ENCODE measurements at regions not wholly inside any gene's neighbourhood (a gene's known extent, or its start where the extent isn't known, plus 50 kb on each side); places are given as distances from the start of the nearest gene placed in this dataset.

DNA sequence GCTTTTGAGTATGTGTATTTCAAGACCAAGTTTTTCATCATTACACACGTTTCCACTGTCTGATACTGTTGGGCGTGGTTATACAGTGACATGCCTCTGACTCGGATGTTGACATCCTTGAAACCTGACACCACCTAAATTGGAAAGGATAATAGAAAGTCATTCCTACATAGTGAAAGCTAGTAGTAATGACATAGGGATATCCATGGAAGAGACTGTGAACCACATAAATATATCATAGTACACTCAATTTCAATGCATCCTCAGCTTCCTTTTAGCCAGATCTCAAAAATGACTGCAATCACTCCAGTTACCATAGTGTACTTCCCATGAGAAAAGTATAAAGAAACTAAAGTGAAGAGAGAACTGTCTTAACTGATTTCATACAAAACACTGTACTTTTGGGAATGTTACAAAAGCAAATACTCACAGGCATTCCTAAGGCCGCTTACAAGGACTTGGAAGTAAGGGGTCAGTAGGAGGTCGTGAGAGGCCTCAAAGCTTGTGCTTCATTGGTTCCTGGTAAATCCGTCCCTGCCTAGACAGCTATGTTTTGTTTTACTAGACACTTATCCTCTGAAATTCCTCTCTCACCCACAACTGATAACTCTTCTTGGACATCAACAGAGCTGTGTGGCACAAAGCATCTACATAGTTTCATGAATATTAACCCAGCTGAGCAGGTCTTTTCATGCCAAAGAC lies 71.8 kb upstream of the VWDE start:
- peak overlapping the region; percentile 94 for H3K27ac ChIP-seq
- H3K4me3 ChIP-seq (ENCODE audit: low read depth, low read length) = no peak overlapping the region
- TF ChIP-seq, protein P1, sequence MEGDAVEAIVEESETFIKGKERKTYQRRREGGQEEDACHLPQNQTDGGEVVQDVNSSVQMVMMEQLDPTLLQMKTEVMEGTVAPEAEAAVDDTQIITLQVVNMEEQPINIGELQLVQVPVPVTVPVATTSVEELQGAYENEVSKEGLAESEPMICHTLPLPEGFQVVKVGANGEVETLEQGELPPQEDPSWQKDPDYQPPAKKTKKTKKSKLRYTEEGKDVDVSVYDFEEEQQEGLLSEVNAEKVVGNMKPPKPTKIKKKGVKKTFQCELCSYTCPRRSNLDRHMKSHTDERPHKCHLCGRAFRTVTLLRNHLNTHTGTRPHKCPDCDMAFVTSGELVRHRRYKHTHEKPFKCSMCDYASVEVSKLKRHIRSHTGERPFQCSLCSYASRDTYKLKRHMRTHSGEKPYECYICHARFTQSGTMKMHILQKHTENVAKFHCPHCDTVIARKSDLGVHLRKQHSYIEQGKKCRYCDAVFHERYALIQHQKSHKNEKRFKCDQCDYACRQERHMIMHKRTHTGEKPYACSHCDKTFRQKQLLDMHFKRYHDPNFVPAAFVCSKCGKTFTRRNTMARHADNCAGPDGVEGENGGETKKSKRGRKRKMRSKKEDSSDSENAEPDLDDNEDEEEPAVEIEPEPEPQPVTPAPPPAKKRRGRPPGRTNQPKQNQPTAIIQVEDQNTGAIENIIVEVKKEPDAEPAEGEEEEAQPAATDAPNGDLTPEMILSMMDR (IDR thresholded peaks at IDR 0.05; ENCODE audit: low read depth, low read length, missing control alignments) = no peak
- H3K27me3 ChIP-seq (replicated peaks) = no peaks in the 10 kb centered on the region
- DNase-seq = peak; percentile 95
- no peaks in the 10 kb centered on the region for H3K36me3 ChIP-seq (replicated peaks)
- in situ Hi-C loops (cut with HindIII; ENCODE audit: low pct_ligation_motif_present, low sequenced_read_pairs) = no loop called here

DNA sequence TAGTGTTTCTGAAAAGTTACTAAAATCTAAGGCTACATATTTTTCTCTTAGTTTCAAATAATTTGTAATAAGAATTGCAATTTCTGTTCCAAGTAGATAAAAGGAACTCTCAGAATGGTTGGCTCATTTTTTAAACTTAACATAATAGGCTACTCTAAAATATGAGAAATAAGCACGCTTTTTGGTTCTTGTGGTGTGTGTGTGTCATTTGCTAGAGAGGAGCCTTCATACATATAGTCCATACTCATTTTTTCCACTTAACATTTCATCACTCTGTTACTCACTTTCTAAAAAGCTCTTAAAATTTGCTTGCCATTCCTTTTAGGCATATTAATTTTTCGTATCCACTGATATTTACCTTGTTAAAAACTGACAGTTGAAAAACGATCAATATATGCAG lies 74.0 kb upstream of the VWDE start:
- no peak for DNase-seq
- Histone ChIP-seq H3K27me3 (replicated peaks) (no peaks in the 10 kb centered on the region), H3K36me3 (replicated peaks) (no peaks in the 10 kb centered on the region), H3K27ac (no peak overlapping the region), H3K4me3 (ENCODE audit: low read depth, low read length) (no peak overlapping the region)
- in situ Hi-C loops (cut with HindIII; ENCODE audit: low pct_ligation_motif_present, low sequenced_read_pairs) = no loop called here
- TF ChIP-seq, protein P1 (IDR thresholded peaks at IDR 0.05; ENCODE audit: low read depth, low read length, missing control alignments) = no peak

DNA sequence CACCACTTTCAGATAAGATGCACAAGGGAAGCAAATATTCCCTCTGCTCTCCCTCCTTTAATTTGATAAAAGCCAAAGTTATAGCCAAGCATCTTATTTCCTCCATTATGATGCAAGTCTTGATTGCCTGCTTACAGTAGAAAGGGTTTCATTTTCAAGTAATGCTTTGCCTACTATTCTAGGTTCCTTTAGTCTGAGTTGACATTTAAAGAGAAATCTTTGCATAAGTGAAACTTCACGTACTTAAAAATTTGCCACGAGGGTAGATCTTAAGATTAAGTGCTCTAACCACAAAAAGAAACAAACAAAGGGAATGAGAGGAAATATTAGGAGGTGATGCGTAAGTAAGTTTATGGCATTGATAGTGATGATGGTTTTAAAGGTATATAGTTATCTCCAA lies 78.1 kb upstream of the VWDE start:
- in situ Hi-C loops (cut with HindIII; ENCODE audit: low pct_ligation_motif_present, low sequenced_read_pairs) = no loop called here
- TF ChIP-seq, protein P1 (IDR thresholded peaks at IDR 0.05; ENCODE audit: low read depth, low read length, missing control alignments) = no peak
- H3K27me3 ChIP-seq (replicated peaks) = no peaks in the 10 kb centered on the region
- no peaks in the 10 kb centered on the region for H3K36me3 ChIP-seq (replicated peaks)
- H3K4me3 ChIP-seq (ENCODE audit: low read depth, low read length) = no peak overlapping the region
- no peak for DNase-seq
- no peak overlapping the region for H3K27ac ChIP-seq

DNA sequence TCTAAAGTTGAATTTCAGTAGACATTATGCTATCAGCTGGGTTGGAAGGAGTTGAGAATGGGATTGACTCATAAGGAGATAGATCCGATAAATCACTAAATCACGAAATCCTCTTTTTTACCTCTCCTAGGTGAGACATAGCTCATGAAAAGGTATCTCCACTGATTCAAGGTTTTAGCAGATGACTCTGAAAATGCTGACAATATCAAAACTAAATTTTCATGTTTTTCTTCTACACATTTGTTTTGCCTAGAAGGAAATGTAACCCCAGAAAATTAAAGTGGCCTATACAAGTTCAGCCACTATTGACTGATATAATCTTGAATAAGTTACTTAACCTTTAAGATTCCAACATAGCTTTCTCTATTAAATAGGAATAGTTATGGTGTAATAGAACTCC lies 82.2 kb upstream of the VWDE start:
- TF ChIP-seq, protein P1 (IDR thresholded peaks at IDR 0.05; ENCODE audit: low read depth, low read length, missing control alignments) = no peak
- Histone ChIP-seq H3K27me3 (replicated peaks) (no peaks in the 10 kb centered on the region), H3K4me3 (ENCODE audit: low read depth, low read length) (no peak overlapping the region), H3K27ac (no peak overlapping the region), H3K36me3 (replicated peaks) (no peaks in the 10 kb centered on the region)
- DNase-seq = no peak
- in situ Hi-C loops (cut with HindIII; ENCODE audit: low pct_ligation_motif_present, low sequenced_read_pairs) = no loop called here

DNA sequence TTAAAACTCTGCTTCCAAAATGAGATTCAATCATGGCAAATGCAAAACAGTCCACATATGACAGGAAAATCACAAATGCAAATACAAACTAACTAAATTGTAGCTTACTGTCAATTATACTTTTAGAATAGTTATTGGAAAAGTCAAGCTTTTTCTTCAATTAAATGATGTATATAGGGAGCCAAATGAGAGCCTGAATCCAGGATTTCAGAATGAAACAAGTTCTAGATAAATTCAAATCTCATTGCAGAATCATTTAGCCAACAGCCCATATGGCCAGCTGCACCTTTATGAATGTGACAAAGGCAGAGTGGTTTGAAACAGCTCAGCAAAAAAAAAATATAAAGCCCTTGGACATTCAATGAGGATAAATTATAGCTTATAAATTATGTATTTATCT lies 82.2 kb upstream of the SCIN start:
- TF ChIP-seq, protein P1 (IDR thresholded peaks at IDR 0.05; ENCODE audit: low read depth, low read length, missing control alignments) = no peak
- in situ Hi-C loops (cut with HindIII; ENCODE audit: low pct_ligation_motif_present, low sequenced_read_pairs) = no loop called here
- H3K4me3 ChIP-seq (ENCODE audit: low read depth, low read length) = no peak overlapping the region
- no peak overlapping the region for H3K27ac ChIP-seq
- no peaks in the 10 kb centered on the region for H3K27me3 ChIP-seq (replicated peaks)
- no peaks in the 10 kb centered on the region for H3K36me3 ChIP-seq (replicated peaks)
- DNase-seq = no peak

DNA sequence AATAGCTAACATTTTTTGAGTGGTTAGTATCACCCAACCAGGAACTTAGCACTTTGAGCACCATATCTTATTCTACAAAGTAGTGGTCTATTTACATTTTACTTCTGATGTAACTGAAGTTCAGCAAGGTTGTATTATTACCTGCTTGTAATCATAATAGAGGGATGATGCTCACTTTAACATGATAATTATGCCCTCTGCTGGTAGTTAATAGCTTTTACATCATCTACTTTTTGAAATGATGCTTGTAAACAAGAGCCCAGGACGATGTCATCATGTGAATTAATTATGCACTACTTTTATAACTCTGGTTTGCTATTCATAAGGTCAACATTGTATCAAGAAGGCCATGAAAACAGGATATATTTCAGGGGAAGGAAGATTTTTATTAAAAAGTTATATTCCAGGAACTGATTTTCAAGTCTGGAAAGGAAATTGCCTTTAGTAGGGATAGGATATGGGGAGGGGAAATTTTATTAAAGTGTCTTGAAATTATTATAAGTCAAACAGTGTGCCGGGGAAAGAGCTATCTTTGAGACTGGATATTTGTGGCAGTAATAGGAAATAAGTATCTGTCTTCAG lies 80.3 kb upstream of the SCIN start:
- Histone ChIP-seq H3K36me3 (replicated peaks) (no peaks in the 10 kb centered on the region), H3K27me3 (replicated peaks) (no peaks in the 10 kb centered on the region), H3K27ac (no peak overlapping the region), H3K4me3 (ENCODE audit: low read depth, low read length) (no peak overlapping the region)
- in situ Hi-C loops (cut with HindIII; ENCODE audit: low pct_ligation_motif_present, low sequenced_read_pairs) = no loop called here
- DNase-seq = no peak
- TF ChIP-seq, protein P1 (IDR thresholded peaks at IDR 0.05; ENCODE audit: low read depth, low read length, missing control alignments) = peak; percentile 33
